SIG-M5 treated with dmso at 0.1 percent for 504 hours (cell line): ENCODE measurements at regions not wholly inside any gene's neighbourhood (a gene's known extent, or its start where the extent isn't known, plus 50 kb on each side); places are given as distances from the start of the nearest gene placed in this dataset.
A peak's percentile ranks its signal among the peaks of the same experiment; 100 is the strongest.

Source experiments
- DNase-seq: peaks from one replicate; lab custom pipeline; 2025; ENCODE audit not compliant: unreplicated experiment; lab: John Stamatoyannopoulos, UW

DNA sequence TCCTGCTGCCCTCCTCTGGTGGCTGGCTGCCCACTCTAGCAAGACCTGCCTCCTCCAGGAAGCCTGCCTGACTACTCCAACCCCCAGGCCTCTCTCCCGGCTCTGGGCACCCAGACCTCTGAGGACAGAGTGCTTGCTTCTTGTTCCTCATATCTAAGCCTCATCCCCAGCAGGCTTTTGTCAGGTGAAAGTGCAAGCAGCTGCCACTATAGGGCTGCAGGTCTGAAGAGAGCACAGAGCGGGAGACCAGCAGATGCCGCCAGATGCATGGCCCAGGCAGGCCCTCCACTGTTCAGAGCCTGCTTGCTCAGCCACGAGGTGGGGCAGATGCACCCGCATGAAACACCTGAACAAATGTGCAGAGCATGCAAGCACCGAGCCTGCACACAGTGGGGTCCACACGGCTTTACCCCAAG, 73.0 kb downstream of the SERPINA3 start:
- DNase-seq, result no peak

DNA sequence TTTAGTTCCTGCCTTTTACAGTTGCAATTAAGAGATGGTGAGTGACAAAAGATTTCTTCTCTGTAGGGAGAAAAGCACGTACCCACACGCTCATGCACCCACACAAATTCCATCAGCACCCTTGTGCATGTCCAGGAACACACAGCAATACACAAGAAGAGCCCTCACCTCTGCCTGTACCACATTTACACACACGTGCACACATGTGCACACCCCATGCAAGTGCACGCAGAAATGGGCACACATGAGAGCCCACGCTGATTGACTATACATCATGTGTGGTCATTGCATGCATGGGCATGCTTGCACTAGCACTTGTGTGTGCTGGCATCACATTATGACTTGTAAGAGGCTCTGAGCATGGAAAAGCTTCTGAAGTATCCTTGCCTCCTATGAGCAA, 70.5 kb downstream of the SERPINA3 start:
- no peak for DNase-seq

- DNase-seq, result no peak
Observed at GRCh38 chr14:94682061-94682516, 69.9 kb downstream of the SERPINA3 start.

DNA sequence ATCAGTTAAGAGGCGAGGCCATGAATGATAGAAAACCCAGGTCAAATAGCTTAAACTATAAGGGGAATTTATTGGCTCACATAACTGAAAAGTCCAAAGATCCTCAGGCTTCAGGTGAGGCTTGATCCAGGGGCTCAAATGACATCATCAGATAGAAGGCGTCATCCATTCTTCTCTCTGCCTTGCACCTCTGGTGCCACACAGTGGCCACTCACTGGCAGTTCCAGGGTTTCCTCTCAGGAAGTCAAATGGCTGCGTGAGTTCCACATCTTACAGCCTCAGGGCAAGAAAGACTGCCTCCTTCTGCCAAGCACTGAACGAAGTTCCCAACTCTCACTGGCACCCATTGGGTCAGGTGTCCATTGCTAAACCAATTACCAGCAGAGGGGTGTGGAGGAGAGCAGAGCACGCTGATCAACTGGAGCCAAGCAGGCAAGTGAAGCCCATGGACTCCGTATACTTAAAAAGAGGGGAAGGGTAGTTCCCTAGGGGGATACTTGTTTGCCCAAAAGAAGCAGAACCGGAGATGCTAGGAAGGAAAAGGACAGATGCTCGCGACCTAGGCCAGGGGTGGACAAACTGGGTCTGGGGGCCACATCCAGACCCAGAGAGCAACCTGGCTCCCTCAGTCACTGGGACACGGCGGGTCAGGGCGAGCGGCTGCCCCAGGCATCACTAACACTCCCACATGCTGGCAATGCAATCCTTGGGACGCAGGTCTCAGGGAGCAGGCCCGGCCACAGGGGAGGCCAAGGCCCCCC, 69.3 kb downstream of the SERPINA3 start:
- DNase-seq, result peak; percentile 38

GRCh38 chr14:94680862-94681288, 68.7 kb downstream of the SERPINA3 start:
- no peak for DNase-seq

- DNase-seq, result no peak
Observed at GRCh38 chr14:94679937-94680861, 68.0 kb downstream of the SERPINA3 start.

DNA sequence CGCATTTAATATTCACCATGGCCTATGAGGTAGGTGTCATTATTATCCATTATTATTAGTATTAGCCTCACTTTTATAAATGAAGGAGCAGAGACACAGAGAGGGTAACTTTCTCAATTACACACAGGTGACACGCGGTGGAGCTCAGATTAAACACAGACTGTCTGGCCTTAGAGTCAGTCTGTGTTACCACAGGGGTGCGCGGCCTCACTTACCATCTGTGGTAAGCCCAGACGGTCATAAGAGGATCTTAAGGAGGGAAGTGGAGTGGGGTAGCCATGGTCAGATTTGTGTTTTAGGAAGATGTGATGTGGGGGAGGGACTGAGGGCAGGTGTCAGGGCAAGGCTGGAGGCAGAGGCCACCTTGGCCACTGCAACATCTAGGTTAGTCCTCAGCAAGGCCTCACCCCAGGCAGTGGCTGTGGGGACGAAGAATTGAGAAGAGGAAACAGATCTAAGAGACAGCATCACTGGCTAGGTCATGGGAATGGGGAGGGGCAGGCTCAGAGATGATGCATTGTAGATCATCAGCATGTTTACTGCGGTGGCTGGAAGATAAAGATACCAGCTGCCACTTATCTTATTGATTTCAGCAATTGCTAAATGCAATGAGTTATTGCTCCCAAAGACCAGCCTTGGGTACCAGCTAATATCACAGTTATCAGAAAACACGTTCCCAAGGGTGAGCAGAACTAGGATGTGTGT, 67.1 kb downstream of the SERPINA3 start:
- DNase-seq, result no peak

- DNase-seq, result no peak
Observed at GRCh38 chr14:94677747-94678146, 65.6 kb downstream of the SERPINA3 start.

- DNase-seq, result no peak
Observed at GRCh38 chr14:94677213-94677612, 65.0 kb downstream of the SERPINA3 start.

GRCh38 chr14:94676495-94677185, 64.4 kb downstream of the SERPINA3 start:
- no peak for DNase-seq

DNA sequence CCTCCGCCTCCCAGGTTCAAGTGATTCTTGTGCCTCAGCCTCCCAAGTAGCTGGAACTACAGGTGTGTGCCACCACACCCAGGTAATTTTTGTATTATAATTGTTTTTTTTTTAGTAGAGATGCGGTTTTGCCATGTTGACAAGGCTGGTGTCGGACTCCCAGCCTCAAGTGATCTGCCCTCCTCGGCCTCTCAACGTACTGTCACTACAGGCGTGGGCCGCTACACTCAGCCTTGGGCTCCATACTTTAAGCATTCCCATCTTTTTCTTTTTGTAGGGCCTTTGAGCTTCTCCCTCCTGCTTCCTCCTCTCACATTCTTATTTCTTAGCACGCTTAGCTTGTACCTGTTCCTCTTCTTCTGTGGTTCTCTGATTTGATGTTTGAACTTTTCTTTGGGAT, 62.8 kb downstream of the SERPINA3 start:
- DNase-seq, result no peak

DNA sequence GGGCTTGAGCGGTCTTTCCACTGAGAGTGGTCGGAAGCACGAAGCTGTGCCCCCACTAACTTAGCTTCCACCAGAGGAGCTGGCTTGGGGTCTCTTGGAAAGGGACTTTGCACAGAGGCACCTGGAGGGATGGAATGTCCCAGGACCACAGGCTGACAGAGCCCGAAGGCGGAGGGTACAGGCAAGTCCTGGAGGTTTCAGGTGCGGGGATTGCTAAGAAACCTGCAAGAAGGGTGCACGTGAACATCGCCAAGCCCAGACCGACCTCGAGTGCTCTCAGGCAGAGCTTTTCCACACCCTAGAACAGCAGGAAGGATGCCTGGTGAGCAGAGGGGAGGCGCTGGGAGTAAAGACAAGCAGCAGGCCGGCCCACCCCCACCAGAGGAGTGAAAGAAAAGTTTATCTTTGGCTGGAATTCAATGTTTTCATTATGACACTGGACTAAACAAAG, 61.6 kb downstream of the SERPINA3 start:
- DNase-seq, result no peak
